Tongue (tissue), 1 donor: ENCODE measurements at regions not wholly inside any gene's neighbourhood (a gene's known extent, or its start where the extent isn't known, plus 50 kb on each side); places are given as distances from the start of the nearest gene placed in this dataset.
"Not testable (repeated sequence)": the region's sequence is repeated elsewhere in the genome, so short reads cannot be mapped to it uniquely, and the experiment has no call there.

Experiments used
- DNase-seq: peaks from one replicate; pipeline ENCODE4 v3.0.0-alpha.2; 2015

GRCh38 chr1:95297906-95298305 lies 63.9 kb downstream of the RWDD3 start:
- DNase-seq: not testable (repeated sequence)

- no peak for DNase-seq
Observed at GRCh38 chr1:95301091-95301490, 67.1 kb downstream of the RWDD3 start.

GRCh38 chr1:95301614-95302013 lies 67.6 kb downstream of the RWDD3 start:
- DNase-seq: no peak

- DNase-seq: no peak
Observed at GRCh38 chr1:95304803-95305202, 70.8 kb downstream of the RWDD3 start.

GRCh38 chr1:95308276-95309030 lies 74.4 kb downstream of the RWDD3 start:
- DNase-seq: no peak

GRCh38 chr1:95309031-95309471 lies 75.0 kb downstream of the RWDD3 start:
- DNase-seq: peak; percentile 73

- DNase-seq: no peak
Observed at GRCh38 chr1:95311014-95311413, 77.0 kb downstream of the RWDD3 start.

GRCh38 chr1:95311762-95312161 lies 77.8 kb downstream of the RWDD3 start:
- DNase-seq: no peak

GRCh38 chr1:95312181-95312580 lies 78.2 kb downstream of the RWDD3 start:
- DNase-seq: no peak

- peak; percentile 18 for DNase-seq
Observed at GRCh38 chr1:95313527-95313926, 79.5 kb downstream of the RWDD3 start.

- DNase-seq: no peak
Observed at GRCh38 chr1:95321531-95321930, 87.5 kb downstream of the RWDD3 start.

- DNase-seq: no peak
Observed at GRCh38 chr1:95323123-95323522, 89.1 kb downstream of the RWDD3 start.

GRCh38 chr1:95325349-95325748 lies 91.3 kb downstream of the RWDD3 start:
- no peak for DNase-seq

GRCh38 chr1:95326023-95326422 lies 92.0 kb downstream of the RWDD3 start:
- peak; percentile 63 for DNase-seq

- DNase-seq: no peak
Observed at GRCh38 chr1:95332754-95333153, 98.7 kb downstream of the RWDD3 start.

GRCh38 chr1:95339377-95339776 lies 105.4 kb downstream of the RWDD3 start:
- DNase-seq: no peak

- peak; percentile 57 for DNase-seq
Observed at GRCh38 chr1:95340061-95340460, 106.1 kb downstream of the RWDD3 start.

- DNase-seq: peak; percentile 24
Observed at GRCh38 chr1:95352767-95353166, 118.8 kb downstream of the RWDD3 start.

- DNase-seq: peak; percentile 49
Observed at GRCh38 chr1:95353194-95353593, 119.2 kb downstream of the RWDD3 start.

GRCh38 chr1:95364546-95364945 lies 130.5 kb downstream of the RWDD3 start:
- DNase-seq: no peak

GRCh38 chr1:95366498-95366897 lies 132.5 kb downstream of the RWDD3 start:
- DNase-seq: no peak

GRCh38 chr1:95368178-95368577 lies 134.2 kb downstream of the RWDD3 start:
- DNase-seq: peak; percentile 39

- no peak for DNase-seq
Observed at GRCh38 chr1:95369985-95370690, 136.1 kb downstream of the RWDD3 start.
